ENCODE measurements at regions not wholly inside any gene's neighbourhood (a gene's known extent, or its start where the extent isn't known, plus 50 kb on each side); places are given as distances from the start of the nearest gene placed in this dataset.

- no peak for DNase-seq (ENCODE audit: low read depth)
These were observed 68.9 kb upstream of the NUP50 start for GRCh38 chr22:45094825-45095224.

DNA sequence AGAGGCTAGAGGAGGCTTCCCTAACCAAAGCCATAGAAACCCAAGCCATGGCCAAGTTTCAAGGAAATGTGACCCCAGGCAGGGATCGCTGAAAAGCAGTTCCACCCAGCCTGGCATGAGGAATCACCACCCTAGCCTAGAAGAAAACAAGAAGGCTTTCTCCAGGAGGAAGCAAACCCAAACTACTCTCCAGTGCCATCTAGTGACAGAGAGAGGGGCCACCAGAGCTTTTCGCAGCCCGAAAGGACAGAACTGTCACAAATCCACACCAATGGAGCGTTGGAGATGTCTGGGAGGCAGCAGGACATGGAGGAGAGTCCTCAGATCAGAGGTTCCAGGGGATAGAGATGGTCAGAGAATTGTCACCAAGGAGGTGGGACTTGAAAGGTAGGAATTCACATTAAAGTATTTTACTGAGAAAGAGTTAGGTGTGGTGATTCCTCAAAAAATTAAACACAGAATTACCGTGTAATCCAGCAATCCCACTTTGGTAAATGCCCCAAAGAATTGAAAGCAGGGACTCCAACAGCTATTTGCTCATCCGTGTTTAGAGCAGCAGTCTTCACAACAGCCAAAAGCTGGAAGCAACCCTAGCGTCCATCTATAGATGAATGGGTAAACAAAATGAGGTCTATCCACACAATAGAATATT is 67.3 kb upstream of the NUP50 start:
- peak; percentile 62 for DNase-seq (ENCODE audit: low read depth)

DNA sequence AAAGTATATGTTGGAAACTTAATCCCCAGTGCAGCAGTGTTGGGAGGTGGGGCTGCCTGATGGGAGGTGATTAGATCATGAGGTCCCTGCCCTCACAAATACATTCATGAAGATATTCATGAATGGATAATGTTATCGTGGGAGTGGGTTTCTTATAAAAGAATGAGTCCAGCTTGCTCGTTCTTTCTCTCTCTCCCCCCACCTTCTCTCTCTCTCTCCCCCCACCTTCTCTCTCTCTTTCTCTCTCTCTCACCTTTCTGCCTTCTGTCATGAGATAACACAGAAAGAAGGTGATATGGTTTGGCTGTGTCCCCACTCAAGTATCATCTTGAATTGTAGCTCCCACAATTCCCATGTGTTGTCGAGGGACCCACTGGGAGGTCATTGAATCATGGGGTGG is 66.7 kb upstream of the NUP50 start:
- no peak for DNase-seq (ENCODE audit: low read depth)

- DNase-seq (ENCODE audit: low read depth): no peak
These were observed 65.7 kb upstream of the NUP50 start for GRCh38 chr22:45098056-45098455.

GRCh38 chr22:45099961-45100360 is 63.8 kb upstream of the NUP50 start:
- DNase-seq (ENCODE audit: low read depth): no peak

DNA sequence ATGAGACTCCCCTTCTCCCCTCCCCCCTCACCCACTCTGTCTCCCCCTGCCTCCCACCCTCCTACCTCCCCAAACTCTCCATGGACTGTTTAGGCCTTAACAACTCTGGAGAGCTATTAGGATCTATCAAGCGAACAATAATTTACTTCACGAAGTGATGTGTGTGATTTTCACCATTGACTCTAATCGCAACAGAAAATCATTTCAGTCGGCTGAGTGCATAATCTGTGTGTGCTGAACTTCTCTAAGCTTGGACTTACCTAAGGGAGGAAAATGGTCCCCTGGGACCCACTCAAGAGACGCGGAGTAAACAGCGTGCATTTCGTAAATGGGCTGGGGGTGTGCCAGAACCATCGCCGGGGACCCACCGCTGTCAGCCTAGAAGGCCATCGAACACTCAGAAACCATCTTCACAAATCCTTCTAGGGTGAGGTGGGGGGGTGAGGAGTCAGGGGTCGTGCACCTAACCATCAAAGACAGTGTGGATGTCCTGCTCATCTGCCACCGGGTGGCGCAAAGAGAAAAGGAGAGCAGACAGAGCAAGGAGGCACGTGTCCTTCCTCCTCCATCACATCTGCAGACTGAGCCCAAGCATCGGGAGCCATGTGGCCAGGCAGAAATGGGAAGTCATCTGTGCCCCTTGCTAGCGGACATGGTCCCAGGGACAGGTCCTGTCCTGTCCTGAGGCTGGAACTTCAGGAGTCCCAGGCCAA is 62.1 kb upstream of the NUP50 start:
- DNase-seq (ENCODE audit: low read depth): peak; percentile 73

GRCh38 chr22:45102896-45103420 is 60.8 kb upstream of the NUP50 start:
- no peak for DNase-seq (ENCODE audit: low read depth)

DNA sequence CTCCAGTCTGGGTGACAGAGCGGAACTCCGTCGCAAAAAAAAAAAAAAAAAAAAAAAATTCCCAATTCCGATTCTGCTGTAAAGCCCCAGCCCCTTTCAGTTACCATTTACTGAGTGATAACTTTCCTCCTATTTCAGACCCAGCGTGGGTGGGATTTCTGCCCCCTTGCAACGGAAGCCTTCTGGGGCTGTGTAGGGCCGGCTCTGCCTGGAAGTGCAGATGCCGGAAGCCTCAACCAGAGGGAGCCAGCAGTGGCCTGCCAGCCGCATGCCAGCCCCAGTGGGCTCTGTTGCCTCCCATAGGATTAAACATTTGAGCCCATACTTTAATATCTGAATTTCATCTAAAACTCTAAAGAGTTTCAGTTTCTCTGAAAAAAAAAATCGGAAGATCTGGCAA is 60.0 kb upstream of the NUP50 start:
- no peak for DNase-seq (ENCODE audit: low read depth)

GRCh38 chr22:45104313-45104712 is 59.4 kb upstream of the NUP50 start:
- DNase-seq (ENCODE audit: low read depth): no peak

DNA sequence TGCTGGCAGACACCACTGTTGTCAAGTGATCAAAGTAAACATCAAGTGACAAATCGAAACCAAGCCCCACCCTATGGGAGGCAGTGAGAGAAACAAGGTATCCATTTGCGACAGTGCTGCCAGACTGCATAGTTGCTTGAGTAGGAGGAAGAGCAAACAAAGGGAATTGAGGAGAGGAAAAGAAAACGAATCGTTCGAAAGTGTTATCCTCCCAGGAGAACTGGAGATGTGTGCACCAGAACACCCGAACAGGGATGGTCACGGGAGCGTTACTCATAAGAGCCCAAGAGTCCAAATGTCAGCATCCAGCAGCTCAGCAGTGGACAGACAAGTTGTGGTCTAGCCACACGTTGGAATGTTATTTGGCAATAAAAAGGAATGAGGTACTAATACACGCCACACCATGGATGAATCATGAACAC is 58.4 kb upstream of the NUP50 start:
- peak; percentile 97 for DNase-seq (ENCODE audit: low read depth)

GRCh38 chr22:45107671-45108070 is 56.1 kb upstream of the NUP50 start:
- no peak for DNase-seq (ENCODE audit: low read depth)

GRCh38 chr22:45112136-45112879 is 51.4 kb upstream of the NUP50 start:
- DNase-seq (ENCODE audit: low read depth): peak; percentile 78
